Posterior cingulate gyrus (tissue), 11 donors: ENCODE measurements at regions not wholly inside any gene's neighbourhood (a gene's known extent, or its start where the extent isn't known, plus 50 kb on each side); places are given as distances from the start of the nearest gene placed in this dataset.

Experiments
- DNase-seq, 10 donors: peaks; one replicate each; pipeline versions ENCODE4 v3.0.0 to v3.0.0-alpha.2; 2020 to 2021; ENCODE audit warnings: mixed read lengths in 3 of 10
- intact Hi-C: fragments of 100-400 bp; cut with DNase I; formaldehyde crosslinking; loops from one replicate; pipeline ENCODE4 v1.15.1; 2023

GRCh38 chr2:120992791-120993555 is 257.3 kb downstream of the GLI2 start:
- intact Hi-C loops = no loop called here
- peak in 1 of 10 donors; percentile 26 for DNase-seq

GRCh38 chr2:120993661-120994060 is 258.0 kb downstream of the GLI2 start:
- peak in 1 of 10 donors; percentile 45 for DNase-seq

GRCh38 chr2:120994301-120994995 is 258.8 kb downstream of the GLI2 start:
- intact Hi-C loops = no loop called here
- peak in 1 of 10 donors; percentile 58 for DNase-seq

More at GRCh38 chr2:120993661-120994060, 258.0 kb downstream of the GLI2 start:
- intact Hi-C loops = no loop called here

- DNase-seq = no peak
- intact Hi-C loops = no loop called here
Measured at GRCh38 chr2:120995152-120995551, 259.5 kb downstream of the GLI2 start.

- no peak for DNase-seq
- intact Hi-C loops = no loop called here
Measured at GRCh38 chr2:120995656-120996190, 260.1 kb downstream of the GLI2 start.

- no peak for DNase-seq
- intact Hi-C loops = no loop called here
Measured at GRCh38 chr2:120999377-121000097, 263.9 kb downstream of the GLI2 start.

- intact Hi-C loops = no loop called here
- no peak for DNase-seq
Measured at GRCh38 chr2:121000804-121001203, 265.1 kb downstream of the GLI2 start.

GRCh38 chr2:121001641-121002040 is 266.0 kb downstream of the GLI2 start:
- intact Hi-C loops = no loop called here
- DNase-seq = no peak

GRCh38 chr2:121002597-121002996 is 266.9 kb downstream of the GLI2 start:
- intact Hi-C loops = no loop called here
- no peak for DNase-seq

GRCh38 chr2:121003391-121003790 is 267.7 kb downstream of the GLI2 start:
- intact Hi-C loops = no loop called here
- DNase-seq = no peak

- no peak for DNase-seq
- intact Hi-C loops = no loop called here
Measured at GRCh38 chr2:121004359-121004758, 268.7 kb downstream of the GLI2 start.

- DNase-seq = no peak
- intact Hi-C loops = no loop called here
Measured at GRCh38 chr2:121004950-121005349, 269.3 kb downstream of the GLI2 start.

GRCh38 chr2:121005453-121005852 is 269.8 kb downstream of the GLI2 start:
- intact Hi-C loops = no loop called here
- no peak for DNase-seq

- intact Hi-C loops = no loop called here
Measured at GRCh38 chr2:121006743-121007489, 271.2 kb downstream of the GLI2 start.

GRCh38 chr2:121007490-121007853 is 271.8 kb downstream of the GLI2 start:
- intact Hi-C loops = no loop called here
- no peak for DNase-seq

More at GRCh38 chr2:121006743-121007489, 271.2 kb downstream of the GLI2 start:
- DNase-seq = no peak

- no peak for DNase-seq
- intact Hi-C loops = no loop called here
Measured at GRCh38 chr2:121008975-121009374, 273.3 kb downstream of the GLI2 start.

GRCh38 chr2:121010998-121011397 is 274.0 kb downstream of the TFCP2L1 start:
- DNase-seq = no peak
- intact Hi-C loops = no loop called here

- intact Hi-C loops = no loop called here
- no peak for DNase-seq
Measured at GRCh38 chr2:121014876-121015275, 270.1 kb downstream of the TFCP2L1 start.

- no peak for DNase-seq
- intact Hi-C loops = no loop called here
Measured at GRCh38 chr2:121015971-121016485, 269.0 kb downstream of the TFCP2L1 start.

- intact Hi-C loops = no loop called here
- no peak for DNase-seq
Measured at GRCh38 chr2:121017396-121017795, 267.6 kb downstream of the TFCP2L1 start.
